Keratinocyte (primary cell): ENCODE measurements at regions not wholly inside any gene's neighbourhood (a gene's known extent, or its start where the extent isn't known, plus 50 kb on each side); places are given as distances from the start of the nearest gene placed in this dataset.

Experiments used
- DNase-seq: peaks from one replicate; pipeline ENCODE4 v3.0.0-alpha.2; 2011; ENCODE audit warnings: low read depth, missing footprints, low spot score
- FAIRE-seq: peaks from 2 replicates; lab custom pipeline; 2011; peaks lifted over from hg19 to GRCh38; lab: Jason Lieb, UNC
- H2AFZ ChIP-seq: 2 replicates; pipeline ENCODE4 v1.6.0; 2012; ENCODE audit warnings: low read length, control low read depth, inconsistent platforms; ENCODE audit not compliant: control insufficient read depth
- H3K27ac ChIP-seq: 2 replicates; pipeline ENCODE4 v1.5.1; 2011; ENCODE audit warnings: low read length; ENCODE audit not compliant: control insufficient read depth, insufficient read depth
- H3K27me3 ChIP-seq: 3 replicates; pipeline ENCODE4 v1.6.0; 2011; ENCODE audit warnings: low read length; ENCODE audit not compliant: control insufficient read depth, insufficient read depth; ENCODE audit errors: extremely low read depth
- H3K36me3 ChIP-seq, 2 experiments: 2 replicates in 1 of 2; 3 replicates in 1 of 2; pipeline ENCODE4 v1.5.1; 2011; ENCODE audit warnings: low read length in 2 of 2, mild to moderate bottlenecking in 1 of 2; ENCODE audit not compliant: control insufficient read depth in 2 of 2, insufficient read depth in 2 of 2; ENCODE audit errors: extremely low read depth in 1 of 2
- H3K4me1 ChIP-seq: 3 replicates; pipeline ENCODE4 v1.5.1; 2011; ENCODE audit warnings: low read length; ENCODE audit not compliant: control insufficient read depth, insufficient read depth; ENCODE audit errors: extremely low read depth
- H3K4me2 ChIP-seq: 3 replicates; pipeline ENCODE4 v1.6.0; 2011; ENCODE audit warnings: low read depth, low read length; ENCODE audit not compliant: control insufficient read depth, insufficient read depth; ENCODE audit errors: extremely low read depth
- H3K4me3 ChIP-seq, 3 experiments: fragments of 200-600 bp in 1 of 3; sonication (generic) in 1 of 3; 2 replicates in 2 of 3; 3 replicates in 1 of 3; pipeline ENCODE4 v1.5.1; 2011 to 2016; ENCODE audit warnings: low read length in 3 of 3, mild to moderate bottlenecking in 3 of 3, control low read depth in 2 of 3, inconsistent platforms in 1 of 3, low read depth in 1 of 3, mixed read lengths in 1 of 3, mixed run types in 1 of 3, moderate library complexity in 1 of 3; ENCODE audit not compliant: control insufficient read depth in 2 of 3, insufficient read depth in 2 of 3; ENCODE audit errors: extremely low read depth in 1 of 3
- H3K79me2 ChIP-seq: 2 replicates; pipeline ENCODE4 v1.6.0; 2012; ENCODE audit warnings: low read length; ENCODE audit not compliant: control insufficient read depth, insufficient read depth
- H3K9ac ChIP-seq: 3 replicates; pipeline ENCODE4 v1.6.0; 2011; ENCODE audit warnings: low read length; ENCODE audit not compliant: control insufficient read depth, insufficient read depth; ENCODE audit errors: extremely low read depth
- H3K9me1 ChIP-seq: 3 replicates; pipeline ENCODE4 v1.6.0; 2011; ENCODE audit warnings: low read length; ENCODE audit not compliant: control insufficient read depth, insufficient read depth; ENCODE audit errors: extremely low read depth
- H3K9me3 ChIP-seq: 2 replicates; pipeline ENCODE4 v1.5.1; 2012; ENCODE audit warnings: low read depth, low read length; ENCODE audit not compliant: control insufficient read depth
- H4K20me1 ChIP-seq: 3 replicates; pipeline ENCODE4 v1.6.0; 2011; ENCODE audit warnings: low read length; ENCODE audit not compliant: control insufficient read depth, insufficient read depth; ENCODE audit errors: extremely low read depth
- CTCF ChIP-seq, 3 experiments: IDR thresholded peaks in 1 of 3; conservative IDR thresholded peaks in 1 of 3; optimal IDR thresholded peaks in 1 of 3; 2 replicates in 2 of 3; 3 replicates in 1 of 3; pipeline versions ENCODE3 to v1.5.1; 2011; ENCODE audit warnings: low read length in 3 of 3, mild to moderate bottlenecking in 3 of 3, moderate library complexity in 2 of 3, control low read depth in 1 of 3, inconsistent platforms in 1 of 3; ENCODE audit not compliant: insufficient read depth in 2 of 3; ENCODE audit errors: extremely low read depth in 1 of 3
- EZH2 ChIP-seq: IDR thresholded peaks from one replicate; pipeline ENCODE4 v1.6.1; 2012; ENCODE audit warnings: inconsistent platforms, mild to moderate bottlenecking, low read length, moderate library complexity
- dilution Hi-C: fragments of 300-500 bp; cut with MboI; formaldehyde crosslinking; loops from one replicate; pipeline ENCODE4 v1.7.0; 2020; ENCODE audit warnings: low sequenced_read_pairs; ENCODE audit not compliant: extremely low pct_ligation_motif_present

GRCh38 chr1:209387969-209388329 lies 195.6 kb upstream of the CAMK1G start:
- Histone ChIP-seq H3K36me3 (no peaks in the 10 kb centered on the region), H3K9me3 (no peaks in the 10 kb centered on the region), H3K27ac (peak overlapping the region; percentile 98), H4K20me1 (no peaks in the 10 kb centered on the region), H3K4me1 (peaks cover 76% of the 10 kb centered on the region), H3K27me3 (no peaks in the 10 kb centered on the region), H3K9me1 (no peaks in the 10 kb centered on the region), H2AFZ (no peak overlapping the region), H3K9ac (peak overlapping the region; percentile 66), H3K79me2 (no peaks in the 10 kb centered on the region), H3K4me2 (peak overlapping the region; percentile 71), H3K4me3 (no peak overlapping the region)
- dilution Hi-C loops: no loop called here
- peak; percentile 99 for FAIRE-seq
- no peak for DNase-seq
- TF ChIP-seq CTCF (optimal IDR thresholded peaks at IDR 0.05 in 1 of 3, IDR thresholded peaks at IDR 0.05 in 1 of 3, conservative IDR thresholded peaks at IDR 0.05 in 1 of 3; ENCODE audit: extremely low read depth in 1 of 3, insufficient read depth in 2 of 3, low read length in 3 of 3) (no peak), EZH2 (no peak)

- Histone ChIP-seq H2AFZ (no peak overlapping the region), H3K27me3 (no peaks in the 10 kb centered on the region), H3K4me3 (no peak overlapping the region), H3K4me1 (peaks cover 72% of the 10 kb centered on the region), H3K36me3 (no peaks in the 10 kb centered on the region), H4K20me1 (no peaks in the 10 kb centered on the region), H3K9ac (peak overlapping the region; percentile 66), H3K9me1 (no peaks in the 10 kb centered on the region), H3K27ac (peak overlapping the region; percentile 98), H3K79me2 (no peaks in the 10 kb centered on the region), H3K9me3 (no peaks in the 10 kb centered on the region), H3K4me2 (peak overlapping the region; percentile 71)
- TF ChIP-seq CTCF (optimal IDR thresholded peaks at IDR 0.05 in 1 of 3, IDR thresholded peaks at IDR 0.05 in 1 of 3, conservative IDR thresholded peaks at IDR 0.05 in 1 of 3; ENCODE audit: extremely low read depth in 1 of 3, insufficient read depth in 2 of 3, low read length in 3 of 3): no peak
- no peak for TF ChIP-seq EZH2
- dilution Hi-C loops: no loop called here
- DNase-seq: no peak
- no peak for FAIRE-seq
These were observed 195.2 kb upstream of the CAMK1G start for GRCh38 chr1:209388358-209388757.
